ENCODE measurements at regions not wholly inside any gene's neighbourhood (a gene's known extent, or its start where the extent isn't known, plus 50 kb on each side); places are given as distances from the start of the nearest gene placed in this dataset.

DNA sequence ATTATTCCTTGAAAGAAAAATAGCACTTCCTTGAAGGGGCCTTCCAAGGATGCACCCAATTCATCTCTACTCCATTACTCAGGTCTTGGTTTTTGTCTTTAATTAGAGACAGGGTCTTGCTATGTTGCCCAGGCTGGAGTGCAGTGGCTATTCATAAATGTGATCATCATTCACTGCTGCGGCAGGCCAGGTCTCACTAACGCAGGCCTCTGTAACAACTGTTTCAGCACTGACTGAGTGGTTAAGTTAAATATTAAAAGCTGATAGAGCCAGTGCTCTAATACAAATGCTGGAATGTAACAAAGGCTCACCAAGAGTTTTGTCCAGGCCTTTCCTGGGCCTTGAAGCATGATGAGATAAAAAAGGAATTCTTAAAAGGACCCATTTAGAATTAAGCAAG lies 61.4 kb upstream of the GNAZ start:
- TF ChIP-seq GATA3 (IDR thresholded peaks at IDR 0.05; ENCODE audit: low read depth, low read length) = no peak
- no peak for TF ChIP-seq GATA2 (IDR thresholded peaks at IDR 0.05; ENCODE audit: low read depth, low read length)

Data from SH-SY5Y (cell line).